HG03095 (cell line): ENCODE measurements at regions not wholly inside any gene's neighbourhood (a gene's known extent, or its start where the extent isn't known, plus 50 kb on each side); places are given as distances from the start of the nearest gene placed in this dataset.

ENCODE experiments used
- ATAC-seq: cut with Tn5 transposase; IDR thresholded peaks from one replicate; pipeline ENCODE4 v1.9.1; 2021; ENCODE audit warnings: moderate library complexity; ENCODE audit not compliant: unreplicated experiment

GRCh38 chr2:188713961-188714360 is 260.2 kb upstream of the COL3A1 start:
- no peak for ATAC-seq

- no peak for ATAC-seq
These were observed 253.2 kb upstream of the COL3A1 start for GRCh38 chr2:188720811-188721605.

GRCh38 chr2:188721784-188722183 is 252.4 kb upstream of the COL3A1 start:
- no peak for ATAC-seq

- no peak for ATAC-seq
These were observed 248.3 kb upstream of the COL3A1 start for GRCh38 chr2:188725746-188726360.

- ATAC-seq = no peak
These were observed 247.4 kb upstream of the COL3A1 start for GRCh38 chr2:188726626-188727247.

GRCh38 chr2:188727846-188728245 is 246.3 kb upstream of the COL3A1 start:
- no peak for ATAC-seq

GRCh38 chr2:188734691-188735090 is 239.5 kb upstream of the COL3A1 start:
- no peak for ATAC-seq

- no peak for ATAC-seq
These were observed 227.4 kb upstream of the COL3A1 start for GRCh38 chr2:188746727-188747126.

- ATAC-seq = no peak
These were observed 222.4 kb upstream of the COL3A1 start for GRCh38 chr2:188751816-188752215.

- no peak for ATAC-seq
These were observed 221.9 kb upstream of the COL3A1 start for GRCh38 chr2:188752311-188752710.

GRCh38 chr2:188762151-188762550 is 212.0 kb upstream of the COL3A1 start:
- ATAC-seq = no peak

- peak; percentile 57 for ATAC-seq
These were observed 208.4 kb upstream of the COL3A1 start for GRCh38 chr2:188765522-188766470.

- no peak for ATAC-seq
These were observed 207.7 kb upstream of the COL3A1 start for GRCh38 chr2:188766471-188766856.

GRCh38 chr2:188767176-188767575 is 207.0 kb upstream of the COL3A1 start:
- ATAC-seq = no peak

GRCh38 chr2:188770296-188770695 is 203.9 kb upstream of the COL3A1 start:
- ATAC-seq = no peak

GRCh38 chr2:188773075-188773474 is 201.1 kb upstream of the COL3A1 start:
- ATAC-seq = no peak

- ATAC-seq = no peak
These were observed 197.5 kb upstream of the COL3A1 start for GRCh38 chr2:188776634-188777033.

- ATAC-seq = no peak
These were observed 189.9 kb upstream of the COL3A1 start for GRCh38 chr2:188784269-188784762.

- ATAC-seq = no peak
These were observed 189.1 kb upstream of the COL3A1 start for GRCh38 chr2:188785061-188785460.

- no peak for ATAC-seq
These were observed 188.7 kb upstream of the COL3A1 start for GRCh38 chr2:188785490-188785889.

- ATAC-seq = no peak
These were observed 187.8 kb upstream of the COL3A1 start for GRCh38 chr2:188786368-188786841.
